ENCODE measurements at regions not wholly inside any gene's neighbourhood (a gene's known extent, or its start where the extent isn't known, plus 50 kb on each side); places are given as distances from the start of the nearest gene placed in this dataset.

DNA sequence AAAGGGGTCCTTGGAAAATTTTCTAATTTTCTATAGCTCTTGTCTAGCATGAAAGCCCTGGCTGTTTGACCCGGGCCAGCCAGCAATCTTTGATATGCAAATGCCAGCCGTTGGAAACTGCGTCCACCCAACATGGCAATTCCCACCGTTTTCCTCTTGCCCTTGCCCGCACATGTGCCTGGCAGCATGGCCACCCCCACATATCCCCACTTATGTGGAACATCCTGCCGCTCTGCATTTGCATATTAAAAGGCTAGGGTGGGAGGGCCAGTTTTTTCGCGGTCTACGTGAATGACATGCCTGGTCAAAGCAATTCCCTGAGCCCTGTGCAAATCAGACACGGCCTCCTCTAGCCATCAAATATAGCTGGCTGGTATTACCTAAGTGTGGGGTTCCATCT, 110.3 kb upstream of the TDRD3 start:
- Histone ChIP-seq H3K27me3 (no peaks in the 10 kb centered on the region), H3K36me3 (no peaks in the 10 kb centered on the region), H3K4me1 (ENCODE audit: control insufficient read depth in 1 of 2, insufficient read depth in 1 of 2, low read depth in 1 of 2, low read length in 1 of 2) (no peaks in the 10 kb centered on the region), H3K4me3 (ENCODE audit: low read depth in 1 of 2, low read length in 1 of 2) (no peak overlapping the region), H3K9me3 (no peaks in the 10 kb centered on the region), H3K27ac (no peak overlapping the region)
- TF ChIP-seq, protein P1, sequence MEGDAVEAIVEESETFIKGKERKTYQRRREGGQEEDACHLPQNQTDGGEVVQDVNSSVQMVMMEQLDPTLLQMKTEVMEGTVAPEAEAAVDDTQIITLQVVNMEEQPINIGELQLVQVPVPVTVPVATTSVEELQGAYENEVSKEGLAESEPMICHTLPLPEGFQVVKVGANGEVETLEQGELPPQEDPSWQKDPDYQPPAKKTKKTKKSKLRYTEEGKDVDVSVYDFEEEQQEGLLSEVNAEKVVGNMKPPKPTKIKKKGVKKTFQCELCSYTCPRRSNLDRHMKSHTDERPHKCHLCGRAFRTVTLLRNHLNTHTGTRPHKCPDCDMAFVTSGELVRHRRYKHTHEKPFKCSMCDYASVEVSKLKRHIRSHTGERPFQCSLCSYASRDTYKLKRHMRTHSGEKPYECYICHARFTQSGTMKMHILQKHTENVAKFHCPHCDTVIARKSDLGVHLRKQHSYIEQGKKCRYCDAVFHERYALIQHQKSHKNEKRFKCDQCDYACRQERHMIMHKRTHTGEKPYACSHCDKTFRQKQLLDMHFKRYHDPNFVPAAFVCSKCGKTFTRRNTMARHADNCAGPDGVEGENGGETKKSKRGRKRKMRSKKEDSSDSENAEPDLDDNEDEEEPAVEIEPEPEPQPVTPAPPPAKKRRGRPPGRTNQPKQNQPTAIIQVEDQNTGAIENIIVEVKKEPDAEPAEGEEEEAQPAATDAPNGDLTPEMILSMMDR (IDR thresholded peaks at IDR 0.05), result no peak

DNA sequence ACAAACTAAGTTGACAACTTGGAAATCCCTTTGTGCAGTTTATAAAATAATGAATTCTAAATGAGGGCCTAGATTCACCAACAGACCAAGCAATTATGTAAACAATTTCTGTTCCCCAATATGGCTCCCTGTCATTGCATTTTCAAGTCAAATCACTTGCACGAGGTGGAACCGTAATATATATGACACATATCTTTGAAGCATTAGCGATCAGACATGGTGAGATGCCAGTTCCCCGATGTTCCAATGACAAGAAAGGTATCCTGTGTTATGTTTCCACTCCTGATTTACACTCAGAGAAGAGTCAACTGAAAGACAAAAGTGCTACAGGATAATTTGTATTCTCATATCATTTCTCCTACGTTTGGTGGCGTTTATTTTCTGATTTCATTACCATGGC, 108.5 kb upstream of the TDRD3 start:
- TF ChIP-seq, protein P1 (IDR thresholded peaks at IDR 0.05), result no peak

DNA sequence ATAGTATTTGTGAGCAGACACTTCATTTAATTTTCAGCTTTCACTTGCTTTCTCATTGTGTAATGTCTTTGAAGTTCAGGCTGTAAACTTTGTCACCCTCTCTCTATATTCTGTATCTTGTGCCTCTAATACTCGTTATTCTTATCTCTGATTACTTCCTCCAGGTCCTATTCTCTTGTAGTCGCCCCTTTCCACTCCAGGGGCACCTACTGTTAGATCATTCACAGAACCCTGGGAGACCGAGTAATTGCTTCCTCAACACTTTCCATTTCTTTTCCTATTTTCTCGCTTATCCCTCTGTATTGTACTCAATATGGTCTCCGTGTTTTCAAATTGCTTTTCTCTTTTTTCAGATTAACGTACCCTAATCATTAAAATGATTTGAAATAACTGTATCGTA, 93.9 kb upstream of the TDRD3 start:
- Histone ChIP-seq H3K27ac (no peak overlapping the region), H3K4me3 (ENCODE audit: low read depth in 1 of 2, low read length in 1 of 2) (no peak overlapping the region), H3K9me3 (no peaks in the 10 kb centered on the region), H3K4me1 (ENCODE audit: control insufficient read depth in 1 of 2, insufficient read depth in 1 of 2, low read depth in 1 of 2, low read length in 1 of 2) (no peaks in the 10 kb centered on the region), H3K27me3 (no peaks in the 10 kb centered on the region), H3K36me3 (no peaks in the 10 kb centered on the region)
- TF ChIP-seq, protein P1 (IDR thresholded peaks at IDR 0.05), result no peak

More for the DNA sequence above, 108.5 kb upstream of the TDRD3 start:
- no peaks in the 10 kb centered on the region for H3K36me3 ChIP-seq
- no peak overlapping the region for H3K4me3 ChIP-seq (ENCODE audit: low read depth in 1 of 2, low read length in 1 of 2)
- no peaks in the 10 kb centered on the region for H3K9me3 ChIP-seq
- H3K27me3 ChIP-seq, result no peaks in the 10 kb centered on the region
- H3K4me1 ChIP-seq (ENCODE audit: control insufficient read depth in 1 of 2, insufficient read depth in 1 of 2, low read depth in 1 of 2, low read length in 1 of 2), result no peaks in the 10 kb centered on the region
- no peak overlapping the region for H3K27ac ChIP-seq

DNA sequence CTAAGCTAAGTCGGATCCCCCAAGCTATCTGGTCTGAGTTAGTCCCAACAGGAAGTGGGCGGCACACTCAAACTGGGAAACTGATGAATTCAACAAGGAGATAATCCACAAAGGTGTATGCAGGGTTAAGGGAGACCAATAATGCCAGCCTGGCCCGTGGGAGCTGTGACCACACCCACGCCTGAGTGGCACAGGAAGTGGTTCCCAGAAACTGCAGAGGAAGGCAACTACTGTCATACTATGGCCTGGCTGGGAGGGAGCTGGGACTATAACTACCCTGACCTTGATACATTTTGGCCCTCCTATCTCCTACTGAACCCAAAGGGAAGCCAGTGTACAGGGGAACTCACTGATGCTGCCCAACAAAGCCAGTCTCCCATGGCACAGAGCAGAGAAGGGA, 85.5 kb upstream of the TDRD3 start:
- no peak overlapping the region for H3K27ac ChIP-seq
- no peaks in the 10 kb centered on the region for H3K9me3 ChIP-seq
- TF ChIP-seq, protein P1 (IDR thresholded peaks at IDR 0.05), result no peak
- H3K4me3 ChIP-seq (ENCODE audit: low read depth in 1 of 2, low read length in 1 of 2), result no peak overlapping the region
- H3K36me3 ChIP-seq, result no peaks in the 10 kb centered on the region
- H3K27me3 ChIP-seq, result no peaks in the 10 kb centered on the region
- no peaks in the 10 kb centered on the region for H3K4me1 ChIP-seq (ENCODE audit: control insufficient read depth in 1 of 2, insufficient read depth in 1 of 2, low read depth in 1 of 2, low read length in 1 of 2)

DNA sequence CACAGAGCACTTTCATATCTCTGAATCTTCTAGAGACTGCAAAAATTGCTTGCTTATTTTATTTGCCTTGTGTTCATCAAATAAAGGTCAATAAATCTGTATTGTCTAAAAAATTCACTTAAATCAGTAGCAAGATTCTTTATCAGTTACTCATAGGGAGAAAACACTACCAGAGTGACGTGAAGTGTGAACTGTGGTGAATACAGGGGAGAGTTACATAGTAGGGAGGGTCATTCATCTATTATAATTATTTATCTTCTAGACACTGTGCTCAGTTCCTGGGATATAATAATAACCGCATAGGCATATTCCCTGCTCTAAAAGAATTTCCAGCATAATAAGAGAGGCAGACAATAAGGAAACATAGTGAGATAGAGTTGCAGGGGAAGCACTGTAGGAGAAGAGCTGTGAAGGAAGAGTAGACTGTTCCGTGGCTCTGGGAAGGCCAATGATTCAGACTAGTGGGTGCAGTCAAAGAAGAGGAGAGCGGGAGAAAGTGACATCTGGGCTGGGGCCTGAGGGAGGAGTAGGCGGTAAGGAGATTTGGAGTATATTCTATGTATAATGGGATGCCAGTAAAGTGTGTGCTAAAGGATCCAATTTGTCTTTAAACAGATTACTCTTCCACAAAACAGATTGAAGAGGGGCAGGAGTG, 84.0 kb upstream of the TDRD3 start:
- Histone ChIP-seq H3K4me1 (ENCODE audit: control insufficient read depth in 1 of 2, insufficient read depth in 1 of 2, low read depth in 1 of 2, low read length in 1 of 2) (no peaks in the 10 kb centered on the region), H3K27ac (no peak overlapping the region), H3K27me3 (no peaks in the 10 kb centered on the region), H3K9me3 (no peaks in the 10 kb centered on the region), H3K36me3 (no peaks in the 10 kb centered on the region), H3K4me3 (ENCODE audit: low read depth in 1 of 2, low read length in 1 of 2) (no peak overlapping the region)
- TF ChIP-seq, protein P1 (IDR thresholded peaks at IDR 0.05), result no peak
